NCI-H2227 (cell line): ENCODE measurements at regions not wholly inside any gene's neighbourhood (a gene's known extent, or its start where the extent isn't known, plus 50 kb on each side); places are given as distances from the start of the nearest gene placed in this dataset.
"Not testable (repeated sequence)": the region's sequence is repeated elsewhere in the genome, so short reads cannot be mapped to it uniquely, and the experiment has no call there.

Source experiments
- DNase-seq: peaks from one replicate; lab custom pipeline; 2025; ENCODE audit not compliant: unreplicated experiment; lab: John Stamatoyannopoulos, UW

DNA sequence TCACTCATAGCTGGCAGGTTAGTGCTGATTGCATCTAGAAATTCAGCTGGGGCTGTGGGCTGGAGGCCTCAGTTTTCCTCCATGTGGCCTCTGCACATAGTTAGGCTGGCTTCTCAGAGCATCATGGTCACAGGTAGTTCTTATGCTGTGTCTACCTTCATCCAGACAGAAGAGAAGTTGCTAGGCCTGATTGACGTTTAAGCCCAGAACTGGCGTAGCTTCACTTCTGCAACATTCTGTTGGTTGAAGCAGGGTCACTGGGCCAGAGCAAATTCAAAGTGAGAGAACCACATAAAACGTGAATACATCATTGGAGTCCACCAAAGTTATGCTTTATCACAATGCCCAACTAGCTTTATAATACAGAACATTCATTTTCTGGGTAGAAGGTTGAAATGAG is 116.0 kb downstream of the SPP2 start:
- DNase-seq: no peak

DNA sequence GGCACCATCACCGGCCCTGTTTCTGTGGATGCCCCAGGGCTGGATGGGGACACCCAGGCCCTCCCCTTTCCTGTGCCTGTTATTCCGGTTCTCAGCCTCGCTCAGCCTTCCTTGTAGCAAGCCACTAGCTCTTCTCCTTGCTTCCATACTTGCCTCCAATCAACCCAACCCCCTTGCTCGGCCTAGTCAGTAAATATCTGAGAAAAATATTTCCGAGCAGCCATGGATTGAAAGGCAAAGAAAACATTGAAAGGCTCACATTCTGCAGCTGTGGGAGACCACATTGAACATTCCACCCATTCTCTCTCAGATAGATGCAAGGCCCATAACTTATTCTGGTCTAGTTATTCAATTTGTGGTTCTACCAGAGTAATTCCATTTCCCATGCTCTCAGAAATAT is 114.9 kb downstream of the SPP2 start:
- DNase-seq: no peak

DNA sequence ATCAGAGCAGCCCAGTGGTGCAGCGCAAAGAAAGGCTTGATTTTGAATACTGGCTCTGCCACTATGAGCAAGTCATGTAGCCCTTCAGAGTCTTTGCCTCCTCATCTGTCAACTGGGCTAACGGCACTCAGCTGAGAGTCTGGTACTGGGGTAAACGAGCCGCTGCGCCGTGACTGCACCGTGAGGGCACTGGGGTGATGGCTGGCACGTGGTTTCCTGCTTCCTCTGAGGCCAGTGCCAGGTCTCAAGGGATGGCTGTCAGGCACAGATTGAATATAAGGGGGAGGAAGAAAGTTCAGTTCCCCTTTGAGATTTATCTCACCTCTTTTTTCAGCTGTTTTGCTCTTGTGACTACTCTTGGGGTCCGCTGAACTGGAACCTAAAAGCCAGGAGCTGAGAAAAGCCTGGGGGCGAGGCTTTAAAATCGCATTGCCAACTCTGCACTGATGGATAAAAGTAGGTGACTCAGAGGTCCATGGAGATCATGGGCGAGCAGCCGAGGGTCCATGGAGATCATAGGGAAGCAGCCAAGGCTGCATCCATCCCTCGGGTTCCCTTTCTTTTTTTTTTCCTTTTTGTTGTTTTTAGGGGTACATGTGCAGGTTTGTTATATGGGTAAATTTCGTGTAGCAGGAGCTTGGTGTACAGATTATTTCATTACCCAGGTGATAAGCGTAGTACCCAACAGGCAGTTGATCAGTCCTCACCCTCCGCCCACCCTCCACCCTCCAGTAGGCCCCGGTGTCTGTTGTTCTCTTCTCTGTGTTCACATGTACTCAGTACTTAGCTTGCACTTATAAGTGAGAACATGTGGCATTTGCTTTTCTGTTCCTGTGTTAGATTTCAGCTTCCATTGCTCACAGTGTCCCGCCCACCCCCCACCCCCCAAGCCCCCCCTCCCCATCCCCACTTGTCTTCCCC is 114.3 kb downstream of the SPP2 start:
- no peak for DNase-seq

DNA sequence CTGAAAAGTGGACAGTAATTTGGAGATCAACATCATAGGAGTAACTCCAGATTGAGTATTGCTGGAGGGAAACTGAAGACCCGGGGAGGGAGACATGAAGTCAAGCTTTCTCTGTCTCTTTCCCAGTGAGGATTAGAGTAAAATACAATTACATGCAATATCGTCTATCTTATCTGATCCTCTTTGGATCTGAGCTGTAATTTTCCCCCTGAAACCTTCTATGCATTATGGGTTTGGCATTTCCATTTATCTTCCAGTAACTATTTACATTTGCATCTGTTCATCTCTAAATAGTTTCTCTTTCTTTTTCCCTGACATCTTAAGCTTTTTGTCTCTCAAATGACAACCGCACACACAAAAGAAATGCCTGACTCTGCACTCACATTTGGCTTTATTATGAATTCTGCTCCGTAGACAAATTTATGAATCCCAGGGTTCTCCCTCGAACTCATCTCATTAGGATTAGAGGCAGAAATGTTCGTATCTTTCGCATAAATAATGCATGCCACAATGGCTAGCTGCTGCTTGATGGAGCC is 113.1 kb downstream of the SPP2 start:
- no peak for DNase-seq

DNA sequence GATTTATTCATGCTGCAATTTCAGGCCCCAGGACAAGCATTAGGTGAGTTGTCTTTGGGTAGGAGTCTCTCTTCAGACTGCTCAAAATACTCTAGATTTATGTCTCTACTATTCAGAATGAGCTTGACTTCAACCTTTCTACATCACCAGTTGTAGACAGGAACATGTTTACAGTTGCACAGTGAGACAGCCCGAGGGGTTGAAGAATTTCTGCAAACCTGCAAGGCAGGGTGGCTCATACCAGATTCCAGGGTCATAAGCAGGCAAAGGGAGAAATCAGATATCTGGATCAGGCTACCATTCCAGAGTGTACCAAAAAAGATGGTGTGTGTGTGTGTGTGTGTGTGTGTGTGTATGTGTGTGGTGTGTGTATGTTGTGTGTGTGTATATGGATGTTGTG is 112.4 kb downstream of the SPP2 start:
- no peak for DNase-seq

DNA sequence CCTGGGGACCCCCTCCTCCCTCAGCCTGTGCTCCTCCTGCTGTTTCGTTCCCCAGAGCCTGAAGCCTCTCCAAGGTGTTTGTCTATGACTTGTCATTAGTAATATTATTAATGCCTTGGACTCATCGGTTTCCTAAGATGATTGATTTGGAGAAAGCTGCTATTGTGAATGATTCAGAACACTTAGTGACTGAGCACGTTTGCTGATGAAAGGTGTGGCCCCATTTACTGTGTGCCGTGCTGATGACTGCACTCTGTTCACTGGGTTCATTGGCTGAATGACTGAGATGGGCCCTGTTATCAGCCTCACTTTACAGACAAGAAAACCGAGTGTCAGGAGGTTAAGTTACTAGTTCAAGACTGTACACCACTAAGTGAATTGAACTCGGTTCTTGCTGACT is 111.4 kb downstream of the SPP2 start:
- no peak for DNase-seq

DNA sequence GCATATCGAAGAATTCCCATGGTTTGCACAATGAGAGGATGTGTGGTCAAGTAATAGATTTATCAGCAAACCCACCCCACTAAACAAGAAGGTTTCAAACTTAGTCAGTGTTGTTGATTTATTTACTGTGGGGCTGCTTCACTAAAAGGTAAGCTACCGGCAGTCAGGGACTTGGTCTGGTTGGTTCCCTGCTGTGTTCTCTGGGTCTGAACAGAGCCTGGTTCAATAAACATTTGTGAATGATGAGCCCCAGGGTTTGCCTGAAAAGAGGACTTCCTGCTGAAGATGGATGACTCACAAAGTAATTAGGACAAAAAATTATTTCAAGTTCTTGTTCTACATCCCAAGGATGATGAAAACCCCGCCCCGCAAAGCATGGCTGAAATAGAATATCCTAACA is 108.3 kb downstream of the SPP2 start:
- no peak for DNase-seq

DNA sequence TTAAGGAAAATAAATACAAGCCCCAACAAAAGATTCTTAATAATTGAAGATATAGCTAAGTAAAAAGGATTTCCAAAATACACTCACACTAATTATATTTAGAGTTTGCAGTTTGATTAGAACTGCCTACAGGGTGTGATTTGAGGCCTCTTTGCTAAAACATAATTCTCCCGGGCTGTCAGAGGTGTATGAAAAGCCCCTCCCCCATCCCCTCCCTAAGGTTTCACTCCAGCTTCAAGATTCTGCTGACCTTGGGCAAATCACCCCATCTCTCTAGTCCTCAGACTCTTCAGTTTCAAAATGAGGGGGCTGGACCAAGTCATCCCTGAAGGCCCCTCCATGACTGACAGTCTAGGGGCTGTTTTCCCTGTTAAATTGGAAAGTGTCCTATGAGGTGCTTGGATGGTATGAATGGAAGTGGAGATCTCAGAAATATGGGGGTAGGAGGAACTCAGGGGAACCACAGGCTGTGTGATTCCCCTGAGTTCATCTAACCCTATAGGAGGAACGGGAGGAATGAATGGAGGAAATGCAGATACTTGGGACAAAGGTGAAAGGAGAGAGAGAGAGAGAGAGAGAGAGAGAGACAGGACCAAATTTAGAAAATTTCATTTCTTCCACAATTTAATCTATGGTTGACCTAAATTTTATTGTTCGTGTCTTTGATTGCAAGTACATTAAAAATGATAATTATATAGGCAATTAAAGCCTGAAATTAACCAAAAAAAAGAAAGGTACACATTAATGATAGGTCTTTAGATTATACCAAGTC is 107.5 kb downstream of the SPP2 start:
- DNase-seq: no peak

DNA sequence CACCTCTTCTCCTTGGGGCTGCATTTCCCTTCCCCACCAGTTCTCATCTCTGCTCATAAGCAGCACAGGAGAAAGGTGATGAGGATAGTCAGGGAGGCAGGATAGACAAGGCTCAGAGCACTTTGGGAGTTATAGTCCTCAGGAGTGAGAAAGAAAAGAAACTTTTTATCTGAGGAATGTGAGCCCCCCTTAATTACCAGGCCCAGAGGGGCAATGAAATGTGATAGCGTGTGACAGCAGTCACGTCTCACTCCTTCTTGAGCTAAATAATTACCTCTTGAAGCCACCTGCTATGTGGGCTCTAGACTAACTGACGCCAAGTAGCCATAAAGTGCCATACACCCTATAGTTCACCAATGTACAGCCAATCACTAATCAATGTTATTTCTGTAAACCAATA is 105.8 kb downstream of the SPP2 start:
- no peak for DNase-seq

DNA sequence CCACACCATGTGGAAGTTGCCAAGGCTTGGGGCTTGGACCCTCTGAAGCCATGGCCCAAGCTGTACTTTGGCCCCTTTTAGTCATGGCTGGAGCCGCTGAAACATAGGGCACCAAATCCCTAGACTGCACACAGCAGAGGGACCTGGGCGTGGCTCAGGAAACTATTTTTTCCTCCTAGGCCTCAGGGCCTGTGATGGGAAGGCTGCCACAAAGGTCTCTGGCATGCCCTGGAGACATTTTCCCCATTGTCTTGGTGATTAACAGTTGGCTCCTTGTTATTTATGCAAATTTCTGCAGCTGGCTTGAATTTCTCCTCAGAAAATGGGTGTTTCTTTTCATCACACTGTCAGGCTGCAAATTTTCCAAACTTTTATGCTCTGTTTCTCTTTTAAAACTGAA is 102.3 kb downstream of the SPP2 start:
- not testable (repeated sequence) for DNase-seq

DNA sequence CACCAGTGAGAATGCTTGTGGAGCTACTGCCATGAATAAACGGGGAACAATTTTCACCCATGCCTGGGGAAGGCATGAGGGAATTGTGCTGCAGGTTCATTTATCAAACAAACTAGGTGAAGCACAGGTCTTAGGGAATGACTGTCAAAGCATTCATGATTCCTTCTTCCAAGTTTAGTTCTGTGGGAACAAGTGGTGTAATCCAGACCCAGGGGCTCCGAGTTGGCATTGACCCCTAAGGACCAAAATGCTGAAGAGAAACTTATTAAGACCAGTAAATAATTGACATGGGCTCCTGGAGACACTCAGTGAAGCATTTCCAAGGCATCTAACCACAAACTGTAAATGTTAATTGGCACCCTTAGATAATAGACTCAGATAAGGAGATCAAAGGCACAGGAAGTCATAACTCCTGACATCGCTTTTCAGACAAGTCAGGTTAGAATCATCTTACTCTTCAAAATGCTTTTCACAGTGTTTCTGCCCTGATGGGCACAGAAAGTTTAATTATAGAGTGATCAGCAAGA is 96.9 kb downstream of the SPP2 start:
- DNase-seq: peak; percentile 57

DNA sequence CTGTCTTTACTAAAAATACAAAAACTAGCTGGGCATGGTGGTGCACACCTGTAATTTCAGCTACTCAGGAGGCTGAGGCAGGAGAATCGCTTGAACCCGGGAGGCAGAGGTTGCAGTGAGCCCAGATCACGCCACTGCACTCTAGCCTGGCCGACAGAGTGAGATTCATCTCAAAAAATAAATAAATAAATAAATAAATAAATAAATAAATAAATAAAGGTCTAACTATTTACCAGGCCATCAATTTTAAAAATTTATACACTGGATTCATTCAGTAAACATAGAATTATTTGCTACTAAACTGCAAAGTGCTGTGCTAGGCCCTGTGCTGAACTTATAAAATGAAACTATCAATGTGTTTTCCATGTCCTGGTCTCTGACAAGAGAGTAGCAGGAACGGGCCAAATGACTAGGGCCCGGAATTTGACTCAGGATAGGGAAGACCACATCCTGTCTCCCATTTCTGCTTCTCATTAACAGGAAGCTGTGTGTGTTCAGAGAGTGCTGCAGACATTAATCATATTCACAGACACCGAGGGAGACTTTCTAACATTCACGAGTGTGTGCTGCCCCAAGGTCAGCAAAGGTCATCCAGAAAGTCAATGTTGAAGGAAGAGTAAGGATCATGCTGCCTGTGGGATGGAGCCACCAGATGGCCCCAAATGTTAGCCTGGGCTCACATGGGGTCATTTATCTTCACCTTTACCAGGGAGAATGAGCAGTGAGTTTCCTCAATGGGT is 95.8 kb downstream of the SPP2 start:
- no peak for DNase-seq

DNA sequence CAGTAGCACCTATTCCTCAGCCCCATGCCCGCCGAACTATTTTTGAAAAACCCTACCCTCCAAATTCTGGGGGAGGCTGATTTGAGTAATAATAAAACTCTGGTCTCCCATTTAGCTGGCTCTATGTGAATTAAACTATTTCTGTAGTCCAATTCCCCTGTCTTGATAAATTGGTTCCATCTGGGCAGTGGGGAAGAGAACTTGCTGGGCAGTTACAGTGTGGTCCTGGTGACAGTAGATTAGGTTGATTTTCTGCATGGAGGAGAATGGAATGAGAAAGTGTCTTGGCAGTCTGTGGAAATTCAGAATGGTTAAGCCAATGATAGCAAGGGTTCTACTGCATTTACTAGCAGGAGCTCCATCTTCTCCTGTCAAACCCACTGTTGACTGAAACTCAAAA is 95.0 kb downstream of the SPP2 start:
- no peak for DNase-seq

DNA sequence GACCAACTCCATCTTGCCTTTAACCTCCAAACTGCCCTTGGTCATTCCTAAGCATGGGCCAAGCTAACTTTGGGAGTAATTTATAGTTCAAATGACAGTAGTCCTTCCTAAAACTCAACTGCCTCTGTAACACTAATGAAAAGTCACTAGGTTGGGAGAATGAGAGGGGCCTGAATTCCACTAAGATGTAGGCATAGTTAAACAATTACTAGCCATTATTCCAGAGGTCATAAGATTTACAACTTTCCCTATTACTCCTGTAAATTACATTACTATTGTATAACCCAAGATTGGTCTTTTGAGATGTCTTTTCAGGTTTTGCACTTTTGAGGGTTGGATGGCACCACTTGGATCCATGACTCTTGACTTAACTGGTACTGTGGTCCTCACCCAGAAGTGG is 94.6 kb downstream of the SPP2 start:
- no peak for DNase-seq

DNA sequence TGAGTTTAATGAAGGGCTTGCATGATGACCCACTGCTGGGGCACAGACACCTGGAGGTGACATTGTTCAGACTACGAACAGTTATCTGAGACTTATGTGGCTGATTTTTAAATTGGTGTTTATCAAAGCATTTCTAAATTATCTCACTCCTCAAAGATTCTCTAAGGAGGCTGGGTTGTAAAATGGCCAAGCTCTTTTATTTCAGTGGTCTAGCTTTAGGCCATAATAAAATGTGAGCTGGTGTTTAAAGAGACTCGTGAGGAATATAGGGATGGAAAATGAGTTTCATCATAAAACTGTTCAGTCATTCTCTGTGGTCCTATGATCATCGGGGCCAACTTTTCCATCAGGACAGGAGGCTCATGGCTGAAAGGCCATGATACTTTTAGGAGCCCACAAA is 93.4 kb downstream of the SPP2 start:
- no peak for DNase-seq

DNA sequence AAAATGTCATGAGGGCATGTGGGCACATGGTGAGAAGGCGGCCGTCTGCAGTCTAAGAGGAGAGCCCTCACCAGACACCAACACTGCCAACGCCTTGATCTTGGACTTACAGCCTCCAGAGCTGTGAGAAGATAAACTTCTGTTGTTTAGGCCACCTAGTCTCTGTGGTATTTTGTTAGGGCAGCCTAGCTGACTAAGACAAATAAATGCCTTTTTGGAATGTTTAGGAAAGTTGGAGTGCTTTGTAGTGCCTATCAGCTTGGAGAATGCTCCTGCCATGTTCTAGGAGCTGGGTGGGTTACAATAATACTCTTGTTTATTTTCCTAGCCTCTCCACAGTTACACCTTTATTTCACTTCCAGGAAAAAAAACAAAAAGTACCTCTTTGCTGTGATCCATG is 92.0 kb downstream of the SPP2 start:
- DNase-seq: no peak

DNA sequence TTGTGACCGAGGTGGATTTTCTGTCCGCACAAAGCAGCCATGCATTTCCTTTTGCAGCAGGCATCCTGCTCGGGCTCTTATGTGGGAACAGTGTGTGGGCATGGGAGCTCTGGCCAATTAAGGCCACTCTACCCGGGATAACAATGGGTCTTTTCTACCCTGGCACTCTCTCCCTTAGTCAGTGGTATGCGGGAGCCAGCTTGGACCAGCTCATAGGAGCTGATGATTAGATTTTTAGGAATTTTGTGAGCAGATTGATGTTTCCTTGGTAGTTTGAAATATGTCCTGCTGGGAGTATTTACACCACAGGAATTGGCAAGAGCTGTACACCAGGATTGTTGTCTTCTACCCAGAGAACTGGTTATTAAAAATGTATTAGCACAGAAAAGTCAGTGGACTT is 89.3 kb downstream of the SPP2 start:
- DNase-seq: no peak

DNA sequence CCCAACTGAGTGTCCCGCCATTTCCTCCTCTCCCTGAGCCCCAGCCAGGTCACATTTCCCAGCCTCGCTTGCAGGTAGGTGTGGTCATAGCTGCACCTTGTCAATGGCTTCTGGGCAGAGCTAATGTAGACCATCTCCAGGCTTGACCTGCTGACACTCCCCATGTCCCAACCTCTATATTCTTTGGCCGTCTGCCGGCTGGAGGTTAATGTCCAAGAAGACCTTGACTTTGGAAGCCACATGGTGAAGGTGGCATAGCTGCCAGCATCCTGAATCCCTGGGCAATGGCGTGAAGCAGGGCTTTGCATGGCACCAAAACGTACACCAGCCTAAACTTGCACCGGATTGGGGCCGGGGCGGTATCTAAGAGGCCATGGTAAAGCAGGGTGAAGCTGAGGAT is 88.3 kb downstream of the SPP2 start:
- DNase-seq: no peak

DNA sequence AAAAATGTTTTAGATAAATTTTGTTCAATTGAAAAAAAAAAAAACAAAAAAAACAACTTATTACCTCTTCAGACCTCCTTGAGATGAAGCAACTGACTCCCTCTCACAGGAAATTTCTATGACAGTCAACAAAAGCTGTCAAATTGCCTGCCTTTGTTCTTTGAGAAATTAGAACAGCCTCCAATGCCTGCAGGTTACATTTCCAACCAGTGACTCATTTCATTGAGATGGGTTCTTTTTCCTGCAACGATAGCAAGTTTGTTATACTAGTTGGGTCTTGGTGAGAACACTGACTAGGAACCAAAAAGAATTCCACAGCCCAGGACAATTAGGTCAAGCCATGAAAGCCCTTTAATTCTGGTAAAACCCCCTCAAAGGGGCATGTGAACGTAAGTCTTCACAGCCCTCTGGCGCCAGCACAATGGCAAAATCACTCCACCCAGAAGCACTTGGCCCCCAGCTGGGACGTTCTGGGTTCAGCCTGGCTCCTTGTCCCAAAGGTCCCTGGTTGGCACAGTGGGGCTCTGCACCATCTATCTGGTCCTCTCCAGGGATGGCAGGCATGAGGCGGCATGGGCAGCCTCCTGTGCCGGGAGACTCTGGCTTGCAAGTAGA is 87.0 kb downstream of the SPP2 start:
- no peak for DNase-seq

DNA sequence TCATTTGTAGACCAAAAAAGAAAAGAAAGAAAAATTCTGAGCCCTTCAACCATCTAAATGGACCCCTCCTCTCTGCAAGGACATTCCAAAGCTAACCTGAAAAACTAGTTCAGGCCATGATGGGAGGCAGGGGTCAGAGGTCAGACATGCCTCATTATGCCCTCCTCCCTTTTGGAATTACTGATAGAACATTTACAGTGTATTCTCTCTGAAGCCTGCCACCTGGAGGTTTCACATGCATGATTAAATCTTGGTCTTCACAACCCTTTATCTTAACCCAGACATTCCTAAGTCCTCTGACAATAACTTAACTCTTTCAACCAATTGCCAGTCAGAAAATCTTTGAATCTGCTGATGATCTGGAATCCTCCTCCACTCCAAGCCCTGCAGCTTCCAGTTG is 86.0 kb downstream of the SPP2 start:
- DNase-seq: no peak

DNA sequence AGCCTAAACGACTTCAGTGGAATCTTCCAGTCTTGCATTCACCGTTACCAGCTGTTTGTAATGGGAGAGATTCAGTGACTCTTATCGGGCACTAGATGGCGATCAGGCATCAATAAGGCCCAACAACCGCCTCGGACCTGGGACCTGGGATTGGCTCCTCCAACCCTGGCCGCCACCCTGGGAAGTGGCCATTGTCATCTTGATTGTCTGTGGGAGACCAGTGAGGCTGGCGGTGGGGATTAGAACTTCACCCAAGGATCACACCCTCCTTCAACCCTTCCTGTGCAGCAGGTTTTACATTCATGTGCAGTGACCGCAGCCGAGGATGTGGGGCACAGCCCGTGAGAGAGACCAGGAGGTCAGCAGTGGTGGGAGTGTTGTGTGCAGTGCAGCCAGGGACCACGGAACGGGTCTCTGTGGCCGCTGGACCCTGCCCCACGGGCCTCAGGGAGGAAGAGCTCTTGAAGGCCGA is 85.3 kb downstream of the SPP2 start:
- DNase-seq: peak; percentile 82
